ENCODE measurements at regions not wholly inside any gene's neighbourhood (a gene's known extent, or its start where the extent isn't known, plus 50 kb on each side); places are given as distances from the start of the nearest gene placed in this dataset.

DNA sequence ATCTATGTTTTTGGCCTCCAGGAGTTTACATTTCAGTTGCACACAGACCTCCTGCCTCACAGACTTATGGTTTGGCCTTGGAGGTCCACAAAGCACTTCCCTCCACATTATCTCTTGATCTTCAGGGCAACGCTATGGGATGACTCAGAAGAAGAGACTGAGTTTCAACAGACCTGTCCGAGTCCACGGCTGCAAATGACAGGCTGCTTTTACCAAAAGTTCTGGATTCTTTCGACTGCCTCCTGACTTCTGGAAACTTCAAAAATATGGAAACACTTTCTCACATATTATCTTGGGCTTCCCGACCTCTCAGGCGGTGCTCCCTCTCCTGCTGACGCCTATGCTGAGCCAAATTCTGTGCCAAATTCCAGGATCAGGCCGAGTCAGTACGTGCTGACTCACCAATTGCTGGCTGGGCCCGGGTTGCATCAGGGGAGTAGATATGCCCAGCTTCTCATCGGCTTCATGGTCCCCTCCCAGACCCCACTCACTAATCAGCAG lies 190.2 kb downstream of the BMP7 start:
- Histone ChIP-seq H3K9me3 (peaks cover 5% of the 10 kb centered on the region), H3K4me1 (peaks cover 20% of the 10 kb centered on the region), H3K27me3 (peaks cover 25% of the 10 kb centered on the region), H3K4me3 (no peak overlapping the region), H3K27ac (peak overlapping the region; percentile 54), H3K36me3 (no peaks in the 10 kb centered on the region)
- 24% methylated on average over 10 of the region's 11 CpGs for WGBS
- no peak for TF ChIP-seq POLR2AphosphoS5 (IDR thresholded peaks at IDR 0.05)
- no peak for DNase-seq (ENCODE audit: low spot score in 2 of 2)

- Histone ChIP-seq H3K4me1 (peaks cover 14% of the 10 kb centered on the region), H3K4me3 (no peak overlapping the region), H3K27ac (peak overlapping the region; percentile 54), H3K9me3 (peaks cover 5% of the 10 kb centered on the region), H3K27me3 (peaks cover 19% of the 10 kb centered on the region), H3K36me3 (no peaks in the 10 kb centered on the region)
- WGBS = 77% methylated on average over 3 of the region's 3 CpGs
- DNase-seq (ENCODE audit: low spot score in 2 of 2) = no peak
- TF ChIP-seq, protein P1, sequence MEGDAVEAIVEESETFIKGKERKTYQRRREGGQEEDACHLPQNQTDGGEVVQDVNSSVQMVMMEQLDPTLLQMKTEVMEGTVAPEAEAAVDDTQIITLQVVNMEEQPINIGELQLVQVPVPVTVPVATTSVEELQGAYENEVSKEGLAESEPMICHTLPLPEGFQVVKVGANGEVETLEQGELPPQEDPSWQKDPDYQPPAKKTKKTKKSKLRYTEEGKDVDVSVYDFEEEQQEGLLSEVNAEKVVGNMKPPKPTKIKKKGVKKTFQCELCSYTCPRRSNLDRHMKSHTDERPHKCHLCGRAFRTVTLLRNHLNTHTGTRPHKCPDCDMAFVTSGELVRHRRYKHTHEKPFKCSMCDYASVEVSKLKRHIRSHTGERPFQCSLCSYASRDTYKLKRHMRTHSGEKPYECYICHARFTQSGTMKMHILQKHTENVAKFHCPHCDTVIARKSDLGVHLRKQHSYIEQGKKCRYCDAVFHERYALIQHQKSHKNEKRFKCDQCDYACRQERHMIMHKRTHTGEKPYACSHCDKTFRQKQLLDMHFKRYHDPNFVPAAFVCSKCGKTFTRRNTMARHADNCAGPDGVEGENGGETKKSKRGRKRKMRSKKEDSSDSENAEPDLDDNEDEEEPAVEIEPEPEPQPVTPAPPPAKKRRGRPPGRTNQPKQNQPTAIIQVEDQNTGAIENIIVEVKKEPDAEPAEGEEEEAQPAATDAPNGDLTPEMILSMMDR (IDR thresholded peaks at IDR 0.05) = no peak
- TF ChIP-seq EP300 (IDR thresholded peaks at IDR 0.05) (no peak), POLR2A (IDR thresholded peaks at IDR 0.05) (no peak), POLR2AphosphoS5 (IDR thresholded peaks at IDR 0.05) (no peak)
These were observed 189.5 kb downstream of the BMP7 start for GRCh38 chr20:57076951-57077350.

DNA sequence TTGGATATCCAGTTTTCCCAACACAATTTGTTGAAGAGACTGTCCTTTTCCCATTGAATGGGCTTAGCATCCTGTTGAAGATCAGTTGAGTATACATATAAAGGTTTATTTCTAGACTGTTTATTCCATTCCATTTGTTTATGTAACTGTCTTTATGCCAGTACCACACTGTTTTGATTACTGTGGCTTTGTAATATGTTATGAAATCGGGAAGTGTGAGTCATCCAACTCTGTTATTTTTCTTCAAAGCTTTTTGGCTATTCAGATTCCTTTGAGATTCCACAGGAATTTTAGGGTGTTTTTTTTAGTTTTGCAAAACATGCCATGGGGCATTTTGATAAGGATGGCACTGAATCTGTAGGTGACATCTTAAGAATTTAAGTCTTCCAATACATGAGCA lies 188.3 kb downstream of the BMP7 start:
- H3K36me3 ChIP-seq = no peaks in the 10 kb centered on the region
- H3K27ac ChIP-seq = no peak overlapping the region
- 67% methylated on average over 1 of the region's 1 CpG for WGBS
- H3K4me3 ChIP-seq = no peak overlapping the region
- TF ChIP-seq POLR2AphosphoS5 (IDR thresholded peaks at IDR 0.05) = no peak
- TF ChIP-seq, protein P1 (IDR thresholded peaks at IDR 0.05) = no peak
- no peak for TF ChIP-seq EP300 (IDR thresholded peaks at IDR 0.05)
- TF ChIP-seq POLR2A (IDR thresholded peaks at IDR 0.05) = no peak
- no peak for DNase-seq (ENCODE audit: low spot score in 2 of 2)
- peaks cover 7% of the 10 kb centered on the region for H3K27me3 ChIP-seq
- peaks cover 14% of the 10 kb centered on the region for H3K4me1 ChIP-seq
- peaks cover 5% of the 10 kb centered on the region for H3K9me3 ChIP-seq

DNA sequence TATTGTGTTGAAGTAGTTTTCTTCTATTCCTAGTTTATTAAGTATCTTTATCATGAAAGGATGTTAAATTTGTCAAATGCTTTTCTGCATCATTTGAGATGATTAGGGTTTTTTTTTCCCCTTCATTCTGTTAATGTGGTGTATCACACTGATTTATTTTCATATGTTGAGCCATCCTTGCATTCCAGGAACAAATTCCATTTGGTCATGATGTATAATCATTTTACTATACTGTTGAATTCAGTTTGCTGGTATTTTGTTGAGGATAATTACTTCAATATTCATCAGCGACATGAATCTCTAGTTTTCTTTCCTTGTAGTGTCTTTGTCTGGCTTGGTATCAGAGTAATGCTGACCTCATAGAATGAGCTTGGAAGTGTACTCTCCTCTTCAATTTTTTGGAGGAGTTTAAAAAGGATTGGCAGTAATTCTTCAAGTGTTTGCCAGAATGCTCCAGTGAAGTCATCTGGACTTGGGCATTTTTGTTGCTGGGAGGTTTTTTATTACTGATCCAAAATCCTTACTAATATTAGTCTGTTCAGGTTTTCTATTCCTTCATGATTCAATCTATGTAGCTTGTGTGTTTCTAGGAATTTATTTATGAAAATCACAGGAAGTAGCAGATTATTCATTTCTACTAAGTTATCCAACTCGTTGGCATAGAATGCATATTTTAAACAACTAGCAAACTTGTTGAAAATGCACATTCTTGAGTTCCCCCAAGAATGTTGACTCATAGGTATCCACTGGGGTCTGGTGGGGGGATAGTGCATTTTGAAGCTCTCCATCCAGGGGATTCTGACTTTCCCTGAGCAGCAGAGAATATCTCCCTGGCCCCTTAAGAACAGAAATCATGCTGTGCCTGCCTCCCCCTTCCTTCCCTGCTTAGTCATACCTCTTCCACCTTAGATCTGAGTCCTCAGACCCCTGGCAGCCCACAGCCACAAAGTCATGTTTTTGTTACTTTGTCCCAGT lies 187.1 kb downstream of the BMP7 start:
- TF ChIP-seq EP300 (IDR thresholded peaks at IDR 0.05) = no peak
- TF ChIP-seq POLR2AphosphoS5 (IDR thresholded peaks at IDR 0.05) = no peak
- TF ChIP-seq, protein P1 (IDR thresholded peaks at IDR 0.05) = no peak
- no peak for TF ChIP-seq POLR2A (IDR thresholded peaks at IDR 0.05)
- Histone ChIP-seq H3K27ac (no peak overlapping the region), H3K27me3 (peaks cover 7% of the 10 kb centered on the region), H3K9me3 (peaks cover 5% of the 10 kb centered on the region), H3K36me3 (no peaks in the 10 kb centered on the region), H3K4me1 (peaks cover 11% of the 10 kb centered on the region), H3K4me3 (no peak overlapping the region)
- DNase-seq (ENCODE audit: low spot score in 2 of 2) = no peak
- 41% methylated on average over 2 of the region's 2 CpGs for WGBS

DNA sequence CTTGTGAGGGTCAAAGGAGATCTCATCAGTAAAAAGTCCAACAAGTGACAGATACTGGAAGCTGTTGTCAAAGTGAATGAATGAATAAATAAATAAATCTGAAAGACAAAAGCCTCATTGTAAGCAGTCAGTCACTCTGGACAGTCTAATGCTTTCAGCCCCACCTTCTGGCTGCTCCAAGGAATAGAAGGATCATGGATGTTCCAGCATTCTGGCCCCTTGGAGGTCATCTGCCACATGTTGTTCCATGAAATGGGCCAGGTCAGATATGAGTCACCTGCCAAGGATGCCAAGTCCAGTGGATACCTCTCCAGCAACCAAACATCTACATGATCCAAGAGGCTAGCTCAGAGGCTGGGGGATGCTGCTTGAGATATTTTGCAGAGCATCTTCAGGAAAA lies 185.6 kb downstream of the BMP7 start:
- no peaks in the 10 kb centered on the region for H3K27me3 ChIP-seq
- H3K27ac ChIP-seq = no peak overlapping the region
- peaks cover 4% of the 10 kb centered on the region for H3K4me1 ChIP-seq
- H3K4me3 ChIP-seq = no peak overlapping the region
- TF ChIP-seq, protein P1 (IDR thresholded peaks at IDR 0.05) = no peak
- no peak for TF ChIP-seq POLR2A (IDR thresholded peaks at IDR 0.05)
- no peak for TF ChIP-seq EP300 (IDR thresholded peaks at IDR 0.05)
- no peak for TF ChIP-seq POLR2AphosphoS5 (IDR thresholded peaks at IDR 0.05)
- no peak for DNase-seq (ENCODE audit: low spot score in 2 of 2)
- no peaks in the 10 kb centered on the region for H3K36me3 ChIP-seq
- H3K9me3 ChIP-seq = peaks cover 5% of the 10 kb centered on the region

Measured in suprapubic skin (tissue), 4 donors.